ENCODE measurements at regions not wholly inside any gene's neighbourhood (a gene's known extent, or its start where the extent isn't known, plus 50 kb on each side); places are given as distances from the start of the nearest gene placed in this dataset.

DNA sequence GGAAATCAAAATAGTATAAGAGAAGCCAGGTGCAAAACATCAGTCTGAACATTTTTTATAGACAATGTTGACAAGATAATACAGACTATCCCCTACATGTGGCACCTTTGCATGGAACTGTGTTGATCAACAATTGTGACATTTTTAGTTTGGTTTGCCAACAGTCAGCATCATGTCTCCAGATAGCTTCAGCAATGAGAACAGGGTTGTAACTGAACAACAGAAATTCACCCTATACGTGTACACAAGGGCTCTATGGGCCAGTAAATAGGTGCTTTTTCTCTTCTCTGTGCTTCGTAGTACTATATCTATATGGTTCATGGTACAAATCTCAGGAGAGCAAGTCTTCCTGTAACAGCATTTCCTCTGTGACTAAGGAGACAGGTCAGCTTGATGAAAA lies 310.4 kb downstream of the ATXN7L3B start:
- TF ChIP-seq ZNF8 (CRISPR knock-in tag; IDR thresholded peaks at IDR 0.05) (no peak), GLIS3 (CRISPR knock-in tag; IDR thresholded peaks at IDR 0.05) (no peak), ZNF565 (CRISPR knock-in tag; conservative IDR thresholded peaks at IDR 0.05; ENCODE audit: low read depth) (no peak), BACH2 (CRISPR knock-in tag; IDR thresholded peaks at IDR 0.05; ENCODE audit: borderline replicate concordance) (no peak), RARB (CRISPR knock-in tag; IDR thresholded peaks at IDR 0.05) (no peak), ZFP3 (CRISPR knock-in tag; IDR thresholded peaks at IDR 0.05) (no peak)
- TF ChIP-seq, protein P1, sequence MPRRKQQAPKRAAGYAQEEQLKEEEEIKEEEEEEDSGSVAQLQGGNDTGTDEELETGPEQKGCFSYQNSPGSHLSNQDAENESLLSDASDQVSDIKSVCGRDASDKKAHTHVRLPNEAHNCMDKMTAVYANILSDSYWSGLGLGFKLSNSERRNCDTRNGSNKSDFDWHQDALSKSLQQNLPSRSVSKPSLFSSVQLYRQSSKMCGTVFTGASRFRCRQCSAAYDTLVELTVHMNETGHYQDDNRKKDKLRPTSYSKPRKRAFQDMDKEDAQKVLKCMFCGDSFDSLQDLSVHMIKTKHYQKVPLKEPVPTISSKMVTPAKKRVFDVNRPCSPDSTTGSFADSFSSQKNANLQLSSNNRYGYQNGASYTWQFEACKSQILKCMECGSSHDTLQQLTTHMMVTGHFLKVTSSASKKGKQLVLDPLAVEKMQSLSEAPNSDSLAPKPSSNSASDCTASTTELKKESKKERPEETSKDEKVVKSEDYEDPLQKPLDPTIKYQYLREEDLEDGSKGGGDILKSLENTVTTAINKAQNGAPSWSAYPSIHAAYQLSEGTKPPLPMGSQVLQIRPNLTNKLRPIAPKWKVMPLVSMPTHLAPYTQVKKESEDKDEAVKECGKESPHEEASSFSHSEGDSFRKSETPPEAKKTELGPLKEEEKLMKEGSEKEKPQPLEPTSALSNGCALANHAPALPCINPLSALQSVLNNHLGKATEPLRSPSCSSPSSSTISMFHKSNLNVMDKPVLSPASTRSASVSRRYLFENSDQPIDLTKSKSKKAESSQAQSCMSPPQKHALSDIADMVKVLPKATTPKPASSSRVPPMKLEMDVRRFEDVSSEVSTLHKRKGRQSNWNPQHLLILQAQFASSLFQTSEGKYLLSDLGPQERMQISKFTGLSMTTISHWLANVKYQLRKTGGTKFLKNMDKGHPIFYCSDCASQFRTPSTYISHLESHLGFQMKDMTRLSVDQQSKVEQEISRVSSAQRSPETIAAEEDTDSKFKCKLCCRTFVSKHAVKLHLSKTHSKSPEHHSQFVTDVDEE (CRISPR knock-in tag; IDR thresholded peaks at IDR 0.05) = no peak
- no peak for ATAC-seq

- no peak for TF ChIP-seq ZFP3 (CRISPR knock-in tag; IDR thresholded peaks at IDR 0.05)
- TF ChIP-seq ZC3H10 (CRISPR knock-in tag; IDR thresholded peaks at IDR 0.05) = no peak
- TF ChIP-seq ISL1 (CRISPR knock-in tag; IDR thresholded peaks at IDR 0.05) = no peak
- TF ChIP-seq, protein P2, sequence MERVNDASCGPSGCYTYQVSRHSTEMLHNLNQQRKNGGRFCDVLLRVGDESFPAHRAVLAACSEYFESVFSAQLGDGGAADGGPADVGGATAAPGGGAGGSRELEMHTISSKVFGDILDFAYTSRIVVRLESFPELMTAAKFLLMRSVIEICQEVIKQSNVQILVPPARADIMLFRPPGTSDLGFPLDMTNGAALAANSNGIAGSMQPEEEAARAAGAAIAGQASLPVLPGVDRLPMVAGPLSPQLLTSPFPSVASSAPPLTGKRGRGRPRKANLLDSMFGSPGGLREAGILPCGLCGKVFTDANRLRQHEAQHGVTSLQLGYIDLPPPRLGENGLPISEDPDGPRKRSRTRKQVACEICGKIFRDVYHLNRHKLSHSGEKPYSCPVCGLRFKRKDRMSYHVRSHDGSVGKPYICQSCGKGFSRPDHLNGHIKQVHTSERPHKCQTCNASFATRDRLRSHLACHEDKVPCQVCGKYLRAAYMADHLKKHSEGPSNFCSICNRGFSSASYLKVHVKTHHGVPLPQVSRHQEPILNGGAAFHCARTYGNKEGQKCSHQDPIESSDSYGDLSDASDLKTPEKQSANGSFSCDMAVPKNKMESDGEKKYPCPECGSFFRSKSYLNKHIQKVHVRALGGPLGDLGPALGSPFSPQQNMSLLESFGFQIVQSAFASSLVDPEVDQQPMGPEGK (CRISPR knock-in tag; IDR thresholded peaks at IDR 0.05; ENCODE audit: borderline replicate concordance) = no peak
- no peak for TF ChIP-seq CREB5 (CRISPR knock-in tag; IDR thresholded peaks at IDR 0.05; ENCODE audit: low read depth)
- TF ChIP-seq, protein P3, sequence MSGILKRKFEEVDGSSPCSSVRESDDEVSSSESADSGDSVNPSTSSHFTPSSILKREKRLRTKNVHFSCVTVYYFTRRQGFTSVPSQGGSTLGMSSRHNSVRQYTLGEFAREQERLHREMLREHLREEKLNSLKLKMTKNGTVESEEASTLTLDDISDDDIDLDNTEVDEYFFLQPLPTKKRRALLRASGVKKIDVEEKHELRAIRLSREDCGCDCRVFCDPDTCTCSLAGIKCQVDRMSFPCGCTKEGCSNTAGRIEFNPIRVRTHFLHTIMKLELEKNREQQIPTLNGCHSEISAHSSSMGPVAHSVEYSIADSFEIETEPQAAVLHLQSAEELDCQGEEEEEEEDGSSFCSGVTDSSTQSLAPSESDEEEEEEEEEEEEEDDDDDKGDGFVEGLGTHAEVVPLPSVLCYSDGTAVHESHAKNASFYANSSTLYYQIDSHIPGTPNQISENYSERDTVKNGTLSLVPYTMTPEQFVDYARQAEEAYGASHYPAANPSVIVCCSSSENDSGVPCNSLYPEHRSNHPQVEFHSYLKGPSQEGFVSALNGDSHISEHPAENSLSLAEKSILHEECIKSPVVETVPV (CRISPR knock-in tag; IDR thresholded peaks at IDR 0.05) = no peak
- no peak for TF ChIP-seq GLIS3 (CRISPR knock-in tag; IDR thresholded peaks at IDR 0.05)
- no peak for TF ChIP-seq OSR1 (CRISPR knock-in tag; IDR thresholded peaks at IDR 0.05)
- no peak for TF ChIP-seq TOX (CRISPR knock-in tag; IDR thresholded peaks at IDR 0.05; ENCODE audit: borderline replicate concordance)
- no peak for TF ChIP-seq SNAI2 (CRISPR knock-in tag; IDR thresholded peaks at IDR 0.05)
- no peak for TF ChIP-seq TCF4 (CRISPR knock-in tag; IDR thresholded peaks at IDR 0.05; ENCODE audit: borderline replicate concordance)
- no peak for TF ChIP-seq ZNF70 (CRISPR knock-in tag; IDR thresholded peaks at IDR 0.05)
- no peak for TF ChIP-seq ZNF8 (CRISPR knock-in tag; IDR thresholded peaks at IDR 0.05)
- no peak for TF ChIP-seq BACH2 (CRISPR knock-in tag; IDR thresholded peaks at IDR 0.05; ENCODE audit: borderline replicate concordance)
- no peak for TF ChIP-seq POU6F1 (CRISPR knock-in tag; IDR thresholded peaks at IDR 0.05; ENCODE audit: borderline replicate concordance, low read depth)
- no peak for TF ChIP-seq ZNF565 (CRISPR knock-in tag; conservative IDR thresholded peaks at IDR 0.05; ENCODE audit: low read depth)
- TF ChIP-seq RARB (CRISPR knock-in tag; IDR thresholded peaks at IDR 0.05) = no peak
- TF ChIP-seq CSDC2 (CRISPR knock-in tag; IDR thresholded peaks at IDR 0.05) = no peak
- TF ChIP-seq ARNTL (CRISPR knock-in tag; IDR thresholded peaks at IDR 0.05; ENCODE audit: borderline replicate concordance, low read depth) = no peak
- no peak for ATAC-seq
Measured at GRCh38 chr12:74849801-74850200, 312.2 kb downstream of the ATXN7L3B start.

- no peak for ATAC-seq
- TF ChIP-seq TCF4 (CRISPR knock-in tag; IDR thresholded peaks at IDR 0.05; ENCODE audit: borderline replicate concordance) (no peak), SNAI2 (CRISPR knock-in tag; IDR thresholded peaks at IDR 0.05) (no peak), PPARA (CRISPR knock-in tag; IDR thresholded peaks at IDR 0.05; ENCODE audit: borderline replicate concordance) (no peak), ESRRG (CRISPR knock-in tag; IDR thresholded peaks at IDR 0.05) (no peak), ZFP3 (CRISPR knock-in tag; IDR thresholded peaks at IDR 0.05) (no peak), POU6F1 (CRISPR knock-in tag; IDR thresholded peaks at IDR 0.05; ENCODE audit: borderline replicate concordance, low read depth) (no peak), OSR1 (CRISPR knock-in tag; IDR thresholded peaks at IDR 0.05) (no peak)
- TF ChIP-seq, protein P2 (CRISPR knock-in tag; IDR thresholded peaks at IDR 0.05; ENCODE audit: borderline replicate concordance) = no peak
- TF ChIP-seq, protein P1 (CRISPR knock-in tag; IDR thresholded peaks at IDR 0.05) = no peak
Measured at GRCh38 chr12:74871817-74872216, 334.2 kb downstream of the ATXN7L3B start.
